Trophoblast cell (in vitro differentiated cells and primary cell): ENCODE measurements at regions not wholly inside any gene's neighbourhood (a gene's known extent, or its start where the extent isn't known, plus 50 kb on each side); places are given as distances from the start of the nearest gene placed in this dataset.

Experiments used
- DNase-seq, 2 donors: peaks; one replicate each; pipeline ENCODE4 v3.0.0-alpha.2; 2016
- H2AFZ ChIP-seq: 2 replicates; pipeline ENCODE4 v1.6.1; 2013; ENCODE audit warnings: low read length, moderate library complexity, mild to moderate bottlenecking; ENCODE audit not compliant: insufficient read depth, poor library complexity
- H2AK5ac ChIP-seq: 2 replicates; pipeline ENCODE4 v1.6.1; 2013; ENCODE audit warnings: mild to moderate bottlenecking, low read length
- H2BK120ac ChIP-seq: 2 replicates; pipeline ENCODE4 v1.6.1; 2013; ENCODE audit warnings: low read length, mild to moderate bottlenecking, moderate library complexity; ENCODE audit not compliant: insufficient read depth, poor library complexity
- H2BK12ac ChIP-seq: 2 replicates; pipeline ENCODE4 v1.6.1; 2013; ENCODE audit warnings: mild to moderate bottlenecking, low read length, moderate library complexity
- H2BK5ac ChIP-seq: 2 replicates; pipeline ENCODE4 v1.6.1; 2013; ENCODE audit warnings: low read length, low read depth, moderate library complexity, mild to moderate bottlenecking; ENCODE audit not compliant: poor library complexity
- H3K14ac ChIP-seq: 2 replicates; pipeline ENCODE4 v1.6.1; 2013; ENCODE audit warnings: mild to moderate bottlenecking, low read length
- H3K18ac ChIP-seq: 2 replicates; pipeline ENCODE4 v1.6.1; 2013; ENCODE audit warnings: mild to moderate bottlenecking, low read length
- H3K23ac ChIP-seq: 2 replicates; pipeline ENCODE4 v1.6.1; 2013; ENCODE audit warnings: low read length
- H3K27ac ChIP-seq: 2 replicates; pipeline ENCODE4 v1.5.1; 2013; ENCODE audit warnings: low read depth, mild to moderate bottlenecking, inconsistent platforms, low read length, moderate library complexity
- H3K27me3 ChIP-seq: 2 replicates; pipeline ENCODE4 v1.6.1; 2013; ENCODE audit warnings: inconsistent platforms, mild to moderate bottlenecking, low read length, moderate library complexity; ENCODE audit not compliant: insufficient read depth
- H3K36me3 ChIP-seq, 2 experiments: 1 replicate in 1 of 2; 2 replicates in 1 of 2; pipeline ENCODE4 v1.6.1; 2013; ENCODE audit warnings: low read length in 2 of 2, mild to moderate bottlenecking in 2 of 2, moderate library complexity in 1 of 2; ENCODE audit not compliant: insufficient read depth in 2 of 2, control insufficient read depth in 1 of 2
- H3K4ac ChIP-seq: 2 replicates; pipeline ENCODE4 v1.6.1; 2013; ENCODE audit warnings: low read depth, mild to moderate bottlenecking, low read length, moderate library complexity
- H3K4me1 ChIP-seq, 2 experiments: 1 replicate in 1 of 2; 2 replicates in 1 of 2; pipeline ENCODE4 v1.6.1; 2013; ENCODE audit warnings: low read length in 2 of 2, mild to moderate bottlenecking in 2 of 2, moderate library complexity in 1 of 2; ENCODE audit not compliant: insufficient read depth in 2 of 2, control insufficient read depth in 1 of 2
- H3K4me2 ChIP-seq: 2 replicates; pipeline ENCODE4 v1.6.1; 2013; ENCODE audit warnings: inconsistent platforms, mild to moderate bottlenecking, low read length, moderate library complexity
- H3K4me3 ChIP-seq: 2 replicates; pipeline ENCODE4 v1.5.1; 2013; ENCODE audit warnings: mild to moderate bottlenecking, low read depth, low read length, inconsistent platforms
- H3K79me1 ChIP-seq: one replicate; pipeline ENCODE4 v1.6.1; 2013; ENCODE audit warnings: low read length
- H3K79me2 ChIP-seq: 2 replicates; pipeline ENCODE4 v1.6.1; 2013; ENCODE audit warnings: low read length, mild to moderate bottlenecking; ENCODE audit not compliant: control insufficient read depth, insufficient read depth, poor library complexity
- H3K9ac ChIP-seq: 2 replicates; pipeline ENCODE4 v1.6.1; 2013; ENCODE audit warnings: mild to moderate bottlenecking, low read length
- H3K9me3 ChIP-seq: 2 replicates; pipeline ENCODE4 v1.6.1; 2013; ENCODE audit warnings: low read depth, mild to moderate bottlenecking, control low read depth, inconsistent platforms, low read length; ENCODE audit not compliant: insufficient read depth
- H4K12ac ChIP-seq: 2 replicates; pipeline ENCODE4 v1.6.1; 2013; ENCODE audit warnings: low read depth, mild to moderate bottlenecking, low read length, moderate library complexity
- H4K8ac ChIP-seq: 2 replicates; pipeline ENCODE4 v1.6.1; 2013; ENCODE audit warnings: low read depth, mild to moderate bottlenecking, low read length, moderate library complexity
- H4K91ac ChIP-seq: one replicate; pipeline ENCODE4 v1.6.1; 2013; ENCODE audit warnings: low read depth, mild to moderate bottlenecking, low read length, moderate library complexity
- WGBS: extraction: QIAGEN DNeasy Blood & Tissue Kit; methylation state at CpG from one replicate; pipeline ENCODE4 v1.1.7; 2013; ENCODE audit warnings: missing lambda C conversion rate; ENCODE audit not compliant: insufficient read length, insufficient coverage; ENCODE audit errors: extremely low coverage; 5-methylcytosine and 5-hydroxymethylcytosine counted together

DNA sequence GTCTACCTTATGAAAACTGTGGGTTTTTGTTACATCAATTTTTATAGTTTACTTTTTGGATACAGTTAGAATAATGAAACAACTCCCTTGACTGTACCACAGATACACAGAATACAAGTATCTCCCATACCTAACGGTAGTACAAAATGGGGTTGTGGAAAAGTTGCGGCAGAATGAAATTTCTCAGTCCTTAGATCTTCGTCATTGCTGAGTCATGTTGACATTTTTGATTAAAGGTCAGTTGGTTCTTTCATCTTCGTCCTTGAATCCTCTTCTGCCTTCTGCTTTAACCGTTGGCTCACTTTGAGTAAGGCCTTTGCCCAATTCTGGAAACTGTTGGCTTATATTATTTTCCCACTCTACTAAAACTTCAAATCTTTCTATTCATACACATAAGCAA is 75.6 kb downstream of the TRIML1 start:
- Histone ChIP-seq H2BK12ac (no peak overlapping the region), H4K8ac (no peak overlapping the region), H2BK5ac (no peak overlapping the region), H3K79me1 (no peaks in the 10 kb centered on the region), H2AFZ (no peak overlapping the region), H3K27ac (no peak overlapping the region), H4K91ac (no peak overlapping the region), H4K12ac (no peak overlapping the region), H3K4me1 (no peaks in the 10 kb centered on the region), H3K36me3 (no peaks in the 10 kb centered on the region), H3K4ac (no peak overlapping the region), H3K23ac (no peak overlapping the region), H3K18ac (no peak overlapping the region), H3K4me2 (no peak overlapping the region), H3K79me2 (no peaks in the 10 kb centered on the region), H3K9me3 (no peaks in the 10 kb centered on the region), H3K14ac (no peak overlapping the region), H2AK5ac (no peak overlapping the region), H3K9ac (no peak overlapping the region), H2BK120ac (no peak overlapping the region), H3K27me3 (no peaks in the 10 kb centered on the region), H3K4me3 (no peak overlapping the region)
- WGBS, result no CpG with 5 or more reads among the region's 5 CpGs
- DNase-seq, result no peak

DNA sequence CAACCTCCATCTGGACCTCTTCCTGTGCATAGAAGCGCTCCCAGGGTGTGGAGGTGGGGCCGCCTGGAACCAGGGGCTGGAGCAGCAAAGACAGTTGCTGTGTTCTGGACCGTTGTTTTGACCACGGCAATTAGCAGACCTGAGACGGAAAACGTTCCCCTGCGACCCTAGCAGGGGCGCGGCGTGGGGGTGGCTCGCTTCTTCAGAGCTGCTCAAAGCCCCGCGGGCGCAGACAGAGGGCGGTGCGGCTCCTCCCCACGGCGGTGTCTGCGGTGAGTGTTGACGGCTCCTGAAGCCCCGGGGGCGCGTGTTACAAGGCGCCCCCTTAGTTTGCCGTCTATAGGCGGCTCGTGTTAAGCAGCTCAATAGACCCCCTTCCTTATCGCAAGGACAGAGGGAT is 79.2 kb downstream of the TRIML1 start:
- Histone ChIP-seq H4K91ac (no peak overlapping the region), H4K12ac (no peak overlapping the region), H2BK5ac (no peak overlapping the region), H4K8ac (no peak overlapping the region), H3K18ac (no peak overlapping the region), H3K9me3 (no peaks in the 10 kb centered on the region), H3K4me2 (peak overlapping the region; percentile 26), H3K27me3 (no peaks in the 10 kb centered on the region), H2BK120ac (no peak overlapping the region), H2AFZ (no peak overlapping the region), H3K14ac (no peak overlapping the region), H3K79me2 (no peaks in the 10 kb centered on the region), H3K4ac (no peak overlapping the region), H3K4me3 (no peak overlapping the region), H2BK12ac (no peak overlapping the region), H3K23ac (no peak overlapping the region), H3K9ac (no peak overlapping the region), H2AK5ac (no peak overlapping the region), H3K79me1 (no peaks in the 10 kb centered on the region), H3K36me3 (no peaks in the 10 kb centered on the region), H3K27ac (no peak overlapping the region), H3K4me1 (no peaks in the 10 kb centered on the region)
- WGBS, result no CpG with 5 or more reads among the region's 28 CpGs
- DNase-seq, result no peak

DNA sequence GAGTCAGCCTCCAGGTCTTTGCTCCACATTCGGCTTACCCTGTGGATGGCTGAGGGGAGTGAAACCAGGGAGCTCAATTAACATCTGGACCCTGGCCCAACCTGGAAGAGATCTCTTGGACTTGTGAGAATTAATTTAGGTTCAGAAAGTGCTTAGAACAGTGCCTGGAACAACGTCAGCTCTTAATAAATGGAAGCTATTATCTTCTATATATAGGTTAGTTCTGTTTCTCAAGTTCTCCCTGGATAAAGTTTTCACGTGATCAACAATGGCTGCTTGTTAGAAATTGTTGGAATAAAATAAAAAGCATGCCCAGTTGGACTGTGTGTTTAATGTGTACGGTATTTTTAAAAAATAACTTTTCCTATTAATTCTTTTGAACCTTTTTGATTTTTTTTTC is 80.8 kb downstream of the TRIML1 start:
- Histone ChIP-seq H3K4ac (no peak overlapping the region), H3K27ac (no peak overlapping the region), H3K9me3 (no peaks in the 10 kb centered on the region), H3K14ac (no peak overlapping the region), H3K4me3 (no peak overlapping the region), H3K79me1 (no peaks in the 10 kb centered on the region), H4K91ac (no peak overlapping the region), H3K4me2 (no peak overlapping the region), H2BK12ac (no peak overlapping the region), H2AK5ac (no peak overlapping the region), H2AFZ (no peak overlapping the region), H3K79me2 (no peaks in the 10 kb centered on the region), H4K8ac (no peak overlapping the region), H4K12ac (no peak overlapping the region), H3K9ac (no peak overlapping the region), H2BK120ac (no peak overlapping the region), H3K4me1 (no peaks in the 10 kb centered on the region), H2BK5ac (no peak overlapping the region), H3K18ac (no peak overlapping the region), H3K23ac (no peak overlapping the region), H3K36me3 (no peaks in the 10 kb centered on the region), H3K27me3 (no peaks in the 10 kb centered on the region)
- DNase-seq, result no peak
- no CpG with 5 or more reads among the region's 4 CpGs for WGBS

DNA sequence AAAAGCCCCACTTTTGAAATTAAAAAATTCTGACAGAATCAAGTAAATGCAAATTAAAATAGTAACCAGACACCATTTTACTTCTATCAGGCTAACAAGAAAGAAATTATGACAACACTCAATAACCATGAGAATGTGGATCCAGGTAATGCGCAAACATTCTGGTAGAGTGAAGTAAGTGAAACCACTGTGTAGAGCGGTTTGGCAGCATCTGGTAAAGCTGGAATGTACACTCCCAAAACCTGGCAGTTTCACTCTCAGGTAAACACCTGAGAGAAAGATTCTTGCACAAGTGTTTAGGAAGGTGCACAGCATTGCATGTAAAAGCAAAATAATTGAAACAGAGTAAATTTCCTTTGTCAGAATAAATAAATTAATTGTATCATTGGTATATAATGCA is 81.8 kb downstream of the TRIML1 start:
- Histone ChIP-seq H3K79me1 (no peaks in the 10 kb centered on the region), H3K27me3 (no peaks in the 10 kb centered on the region), H3K4me1 (no peaks in the 10 kb centered on the region), H3K23ac (no peak overlapping the region), H2BK5ac (no peak overlapping the region), H2AK5ac (no peak overlapping the region), H3K18ac (no peak overlapping the region), H2BK12ac (no peak overlapping the region), H4K8ac (no peak overlapping the region), H3K4ac (no peak overlapping the region), H3K36me3 (no peaks in the 10 kb centered on the region), H4K91ac (no peak overlapping the region), H3K4me2 (no peak overlapping the region), H3K9ac (no peak overlapping the region), H4K12ac (no peak overlapping the region), H3K9me3 (no peaks in the 10 kb centered on the region), H3K79me2 (no peaks in the 10 kb centered on the region), H2BK120ac (no peak overlapping the region), H3K14ac (no peak overlapping the region), H3K27ac (no peak overlapping the region), H2AFZ (no peak overlapping the region), H3K4me3 (no peak overlapping the region)
- DNase-seq, result peak in 1 of 2 donors; percentile 27
- no CpG with 5 or more reads among the region's 2 CpGs for WGBS
